H1 (cell line): ENCODE measurements at regions not wholly inside any gene's neighbourhood (a gene's known extent, or its start where the extent isn't known, plus 50 kb on each side); places are given as distances from the start of the nearest gene placed in this dataset.

Source experiments
- NRF1 ChIP-seq: IDR thresholded peaks from 2 replicates; pipeline ENCODE4 v1.6.1; 2011; ENCODE audit warnings: mild to moderate bottlenecking, low read depth, low read length, improper control_type of control experiment
- SAP30 ChIP-seq: fragments of 300-600 bp; sonication (generic); IDR thresholded peaks from 2 replicates; pipeline ENCODE4 v1.7.1; 2012; ENCODE audit warnings: low read length, moderate library complexity, mild to moderate bottlenecking, inconsistent platforms; ENCODE audit not compliant: insufficient read depth, insufficient replicate concordance
- TEAD4 ChIP-seq: IDR thresholded peaks from 2 replicates; pipeline ENCODE4 v1.6.1; 2012; ENCODE audit warnings: low read depth, low read length, inconsistent platforms, mixed read lengths

GRCh38 chr16:86965331-86965730 is 351.9 kb downstream of the C16orf95 start (continued):
- TF ChIP-seq SAP30 (no peak), TEAD4 (no peak), NRF1 (no peak)
- TF ChIP-seq, all 59 proteins: peak for 0
